ENCODE measurements at regions not wholly inside any gene's neighbourhood (a gene's known extent, or its start where the extent isn't known, plus 50 kb on each side); places are given as distances from the start of the nearest gene placed in this dataset.

DNA sequence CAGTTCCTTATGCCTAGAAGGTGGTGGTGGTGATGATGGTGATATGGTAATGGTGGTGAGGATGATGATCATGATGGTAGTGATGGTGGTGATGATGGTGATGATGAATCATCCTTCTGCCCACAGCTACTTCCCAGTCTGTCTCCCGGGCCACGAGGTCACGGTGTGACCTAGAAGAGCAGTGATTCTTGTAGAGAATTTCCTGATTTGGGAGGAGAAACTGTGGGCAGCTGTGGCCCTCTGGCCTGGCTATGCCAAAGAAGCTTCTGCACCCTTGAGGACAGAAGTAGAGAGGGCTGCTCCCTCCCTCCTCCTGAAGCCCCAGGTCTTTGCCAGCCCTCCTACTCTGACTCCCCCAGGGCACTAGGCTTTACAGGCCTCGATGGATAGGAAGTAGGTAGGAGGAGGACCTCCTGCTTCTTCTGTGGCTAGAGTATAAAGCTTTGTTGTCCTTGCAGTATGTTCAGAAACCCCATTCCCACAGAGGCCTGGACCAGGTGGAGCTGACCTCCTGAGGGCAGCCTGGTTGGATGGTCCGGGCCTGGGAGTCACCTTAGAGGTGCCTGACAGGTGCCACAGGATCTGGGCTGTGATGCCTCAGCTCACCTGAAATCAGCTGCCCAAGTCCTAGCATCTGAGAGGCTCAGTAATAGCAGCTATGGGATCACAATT is 57.9 kb upstream of the EPAS1 start:
- Histone ChIP-seq H3K4me3 (ENCODE audit: low read depth in 1 of 2, low read length in 2 of 2) (no peak overlapping the region), H3K27me3 (ENCODE audit: control insufficient read depth in 1 of 2, insufficient read depth in 2 of 2, low read length in 2 of 2) (no peaks in the 10 kb centered on the region), H3K36me3 (ENCODE audit: control insufficient read depth in 2 of 2, insufficient read depth in 2 of 2, low read length in 1 of 2) (no peaks in the 10 kb centered on the region), H3K27ac (ENCODE audit: low read depth in 2 of 2, low read length in 1 of 2) (peak overlapping the region in 1 of 2 donors; percentile 15), H3K4me1 (ENCODE audit: control insufficient read depth in 2 of 2, insufficient read depth in 2 of 2, low read length in 1 of 2) (peaks cover 0 to 3% of the 10 kb centered on the region in 2 donors), H3K9me3 (ENCODE audit: control insufficient read depth in 2 of 2, insufficient read depth in 1 of 2, low read depth in 1 of 2, low read length in 1 of 2) (peaks cover 2 to 3% of the 10 kb centered on the region in 2 donors)
- 72 to 81% methylated on average over 5 of the region's 5 CpGs for WGBS, 2 donors

DNA sequence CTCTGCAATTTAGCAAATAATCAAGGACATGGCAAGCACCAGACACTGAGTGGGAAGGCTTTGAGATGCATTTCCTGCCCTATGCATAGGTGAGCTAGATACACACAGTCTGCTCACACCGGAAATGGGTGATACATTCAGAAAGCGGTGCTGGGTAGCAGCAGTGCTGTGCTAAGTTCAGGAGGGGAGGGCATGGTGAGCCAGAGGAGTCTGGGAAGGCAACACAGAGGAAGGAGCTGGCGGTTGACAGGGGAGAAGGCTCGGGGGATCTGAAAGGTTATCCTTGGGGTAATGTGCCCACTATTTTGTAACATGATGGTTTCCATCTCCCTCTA is 57.4 kb upstream of the EPAS1 start:
- H3K27me3 ChIP-seq (ENCODE audit: control insufficient read depth in 1 of 2, insufficient read depth in 2 of 2, low read length in 2 of 2): no peaks in the 10 kb centered on the region
- no peak overlapping the region for H3K27ac ChIP-seq (ENCODE audit: low read depth in 2 of 2, low read length in 1 of 2)
- H3K9me3 ChIP-seq (ENCODE audit: control insufficient read depth in 2 of 2, insufficient read depth in 1 of 2, low read depth in 1 of 2, low read length in 1 of 2): peaks cover 2 to 3% of the 10 kb centered on the region in 2 donors
- H3K4me1 ChIP-seq (ENCODE audit: control insufficient read depth in 2 of 2, insufficient read depth in 2 of 2, low read length in 1 of 2): peaks cover 0 to 3% of the 10 kb centered on the region in 2 donors
- no peaks in the 10 kb centered on the region for H3K36me3 ChIP-seq (ENCODE audit: control insufficient read depth in 2 of 2, insufficient read depth in 2 of 2, low read length in 1 of 2)
- H3K4me3 ChIP-seq (ENCODE audit: low read depth in 1 of 2, low read length in 2 of 2): no peak overlapping the region
- WGBS, 2 donors: 86 to 88% methylated on average over 4 of the region's 4 CpGs

DNA sequence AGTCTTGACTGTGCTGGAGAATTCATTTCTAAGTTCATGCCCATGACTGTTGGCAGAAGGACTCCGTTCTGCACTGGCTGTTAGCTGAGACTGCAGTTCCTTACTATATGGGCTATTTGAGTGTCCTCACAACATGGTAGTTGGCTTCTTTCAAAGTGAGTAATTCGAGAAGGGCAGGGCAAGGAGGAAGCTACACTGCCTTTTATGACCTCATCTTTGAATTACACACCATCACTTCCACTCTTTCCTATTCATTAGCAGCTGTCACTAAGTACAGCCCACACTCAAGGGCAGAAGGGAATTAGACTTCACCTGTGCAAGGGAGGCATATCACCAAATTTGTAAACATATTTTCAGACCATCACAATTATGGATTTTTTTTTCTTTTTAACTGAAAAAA is 55.9 kb upstream of the EPAS1 start:
- H3K4me1 ChIP-seq (ENCODE audit: control insufficient read depth in 2 of 2, insufficient read depth in 2 of 2, low read length in 1 of 2): no peaks in the 10 kb centered on the region
- no peaks in the 10 kb centered on the region for H3K27me3 ChIP-seq (ENCODE audit: control insufficient read depth in 1 of 2, insufficient read depth in 2 of 2, low read length in 2 of 2)
- WGBS, 2 donors: 57 to 58% methylated on average over 2 of the region's 2 CpGs

DNA sequence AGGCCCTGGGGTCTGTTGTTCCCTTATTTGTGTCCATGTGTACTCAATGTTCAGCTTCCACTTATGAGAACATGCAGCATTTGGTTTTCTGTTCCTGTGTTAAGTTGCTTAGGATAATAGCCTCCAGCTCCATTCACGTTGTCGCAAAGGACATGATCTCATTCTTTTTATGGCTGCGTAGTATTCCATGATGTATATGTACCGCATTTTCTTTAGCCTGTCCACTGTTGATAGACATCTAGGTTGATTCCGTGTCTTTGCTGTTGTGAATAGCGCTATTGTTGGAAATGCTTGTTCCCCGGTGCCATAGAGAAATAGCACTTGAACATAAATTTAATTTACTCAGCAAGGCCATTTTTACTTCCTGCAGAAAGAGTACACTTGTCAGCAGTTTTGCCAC is 51.3 kb upstream of the EPAS1 start:
- Histone ChIP-seq H3K36me3 (ENCODE audit: control insufficient read depth in 2 of 2, insufficient read depth in 2 of 2, low read length in 1 of 2) (no peaks in the 10 kb centered on the region), H3K4me1 (ENCODE audit: control insufficient read depth in 2 of 2, insufficient read depth in 2 of 2, low read length in 1 of 2) (no peaks in the 10 kb centered on the region), H3K27ac (ENCODE audit: low read depth in 2 of 2, low read length in 1 of 2) (no peak overlapping the region), H3K27me3 (ENCODE audit: control insufficient read depth in 1 of 2, insufficient read depth in 2 of 2, low read length in 2 of 2) (no peaks in the 10 kb centered on the region), H3K4me3 (ENCODE audit: low read depth in 1 of 2, low read length in 2 of 2) (no peak overlapping the region), H3K9me3 (ENCODE audit: control insufficient read depth in 2 of 2, insufficient read depth in 1 of 2, low read depth in 1 of 2, low read length in 1 of 2) (peaks cover 0 to 2% of the 10 kb centered on the region in 2 donors)
- WGBS, 2 donors: 95 to 97% methylated on average over 7 of the region's 7 CpGs

More for the DNA sequence above, 55.9 kb upstream of the EPAS1 start:
- H3K9me3 ChIP-seq (ENCODE audit: control insufficient read depth in 2 of 2, insufficient read depth in 1 of 2, low read depth in 1 of 2, low read length in 1 of 2): peaks cover 2 to 3% of the 10 kb centered on the region in 2 donors
- H3K4me3 ChIP-seq (ENCODE audit: low read depth in 1 of 2, low read length in 2 of 2): no peak overlapping the region
- H3K36me3 ChIP-seq (ENCODE audit: control insufficient read depth in 2 of 2, insufficient read depth in 2 of 2, low read length in 1 of 2): no peaks in the 10 kb centered on the region
- no peak overlapping the region for H3K27ac ChIP-seq (ENCODE audit: low read depth in 2 of 2, low read length in 1 of 2)

DNA sequence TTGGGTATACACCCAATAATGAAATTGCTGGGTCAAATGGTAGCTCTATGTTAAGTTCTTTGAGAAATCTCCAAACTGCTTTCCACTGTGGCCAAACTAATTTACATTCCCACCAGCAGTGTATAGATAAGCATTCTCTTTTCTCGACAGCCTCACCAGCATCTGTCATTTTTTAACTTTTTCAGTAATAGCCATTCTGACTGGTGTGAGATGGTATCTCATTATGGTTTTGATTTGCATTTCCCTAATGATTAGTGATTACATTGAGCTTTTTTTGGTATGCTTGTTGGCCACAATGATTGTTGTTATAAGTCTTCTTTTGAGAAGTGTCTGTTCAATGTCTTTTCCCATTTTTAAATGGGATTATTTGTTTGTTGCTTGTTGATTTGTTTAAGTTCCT is 50.4 kb upstream of the EPAS1 start:
- no peaks in the 10 kb centered on the region for H3K36me3 ChIP-seq (ENCODE audit: control insufficient read depth in 2 of 2, insufficient read depth in 2 of 2, low read length in 1 of 2)
- H3K4me1 ChIP-seq (ENCODE audit: control insufficient read depth in 2 of 2, insufficient read depth in 2 of 2, low read length in 1 of 2): no peaks in the 10 kb centered on the region
- H3K9me3 ChIP-seq (ENCODE audit: control insufficient read depth in 2 of 2, insufficient read depth in 1 of 2, low read depth in 1 of 2, low read length in 1 of 2): no peaks in the 10 kb centered on the region
- H3K27me3 ChIP-seq (ENCODE audit: control insufficient read depth in 1 of 2, insufficient read depth in 2 of 2, low read length in 2 of 2): no peaks in the 10 kb centered on the region
- no peak overlapping the region for H3K4me3 ChIP-seq (ENCODE audit: low read depth in 1 of 2, low read length in 2 of 2)
- no peak overlapping the region for H3K27ac ChIP-seq (ENCODE audit: low read depth in 2 of 2, low read length in 1 of 2)
- 79 to 83% methylated on average over 1 of the region's 1 CpG for WGBS, 2 donors
